Fibroblast of lung (primary cell): ENCODE measurements at regions not wholly inside any gene's neighbourhood (a gene's known extent, or its start where the extent isn't known, plus 50 kb on each side); places are given as distances from the start of the nearest gene placed in this dataset.

Source experiments
- DNase-seq, 2 donors: peaks; one replicate each; pipeline versions ENCODE4 v3.0.0 to v3.0.0-alpha.2; 2010; ENCODE audit warnings: low read depth in 2 of 2
- H2AFZ ChIP-seq: 2 replicates; pipeline ENCODE4 v1.5.1; 2012; ENCODE audit warnings: low read length, control low read depth, inconsistent platforms
- H3K27ac ChIP-seq: 2 replicates; pipeline ENCODE4 v1.5.1; 2011; ENCODE audit warnings: low read length, control low read depth; ENCODE audit not compliant: insufficient read depth
- H3K27me3 ChIP-seq: 2 replicates; pipeline ENCODE4 v1.5.1; 2011; ENCODE audit warnings: mild to moderate bottlenecking, low read length; ENCODE audit not compliant: control insufficient read depth, insufficient read depth
- H3K36me3 ChIP-seq: 2 replicates; pipeline ENCODE4 v1.5.1; 2011; ENCODE audit warnings: low read length; ENCODE audit not compliant: control insufficient read depth, insufficient read depth
- H3K4me1 ChIP-seq: 2 replicates; pipeline ENCODE4 v1.5.1; 2011; ENCODE audit warnings: low read length; ENCODE audit not compliant: control insufficient read depth, insufficient read depth; ENCODE audit errors: extremely low read depth
- H3K4me2 ChIP-seq: 2 replicates; pipeline ENCODE4 v1.5.1; 2011; ENCODE audit warnings: low read length, control low read depth; ENCODE audit not compliant: insufficient read depth; ENCODE audit errors: extremely low read depth
- H3K4me3 ChIP-seq, 4 experiments: fragments of 200-600 bp in 1 of 4; sonication (generic) in 1 of 4; replicated peaks in 1 of 4; 2 replicates each; pipeline ENCODE4 v1.5.1; 2011 to 2016; ENCODE audit warnings: low read length in 4 of 4, low read depth in 3 of 4, mild to moderate bottlenecking in 3 of 4, control low read depth in 2 of 4, inconsistent platforms in 1 of 4, mixed read lengths in 1 of 4; ENCODE audit not compliant: insufficient read depth in 1 of 4; ENCODE audit errors: control extremely low read depth in 1 of 4
- H3K79me2 ChIP-seq: 2 replicates; pipeline ENCODE4 v1.5.1; 2012; ENCODE audit warnings: mild to moderate bottlenecking, low read length, inconsistent platforms; ENCODE audit not compliant: control insufficient read depth, insufficient read depth
- H3K9ac ChIP-seq: 2 replicates; pipeline ENCODE4 v1.5.1; 2011; ENCODE audit warnings: mild to moderate bottlenecking, low read length, control low read depth; ENCODE audit not compliant: insufficient read depth
- H3K9me3 ChIP-seq: 2 replicates; pipeline ENCODE4 v1.5.1; 2012; ENCODE audit warnings: low read depth, low read length; ENCODE audit not compliant: control insufficient read depth, insufficient read depth
- H4K20me1 ChIP-seq: 2 replicates; pipeline ENCODE4 v1.5.1; 2011; ENCODE audit warnings: low read length; ENCODE audit not compliant: control insufficient read depth, insufficient read depth; ENCODE audit errors: extremely low read depth
- EZH2 ChIP-seq: IDR thresholded peaks from 2 replicates; pipeline ENCODE4 v1.5.1; 2012; ENCODE audit warnings: low read length, control low read depth, mild to moderate bottlenecking; ENCODE audit errors: missing control alignments
- TF ChIP-seq, protein P1 (sequence below), 2 donors: IDR thresholded peaks in 1 of 2; conservative IDR thresholded peaks in 1 of 2; 1 replicate in 1 of 2; 2 replicates in 1 of 2; pipeline ENCODE4 v1.5.1; 2011 to 2012; ENCODE audit warnings: low read length in 2 of 2, control low read depth in 1 of 2, inconsistent platforms in 1 of 2, low read depth in 1 of 2, mild to moderate bottlenecking in 1 of 2

DNA sequence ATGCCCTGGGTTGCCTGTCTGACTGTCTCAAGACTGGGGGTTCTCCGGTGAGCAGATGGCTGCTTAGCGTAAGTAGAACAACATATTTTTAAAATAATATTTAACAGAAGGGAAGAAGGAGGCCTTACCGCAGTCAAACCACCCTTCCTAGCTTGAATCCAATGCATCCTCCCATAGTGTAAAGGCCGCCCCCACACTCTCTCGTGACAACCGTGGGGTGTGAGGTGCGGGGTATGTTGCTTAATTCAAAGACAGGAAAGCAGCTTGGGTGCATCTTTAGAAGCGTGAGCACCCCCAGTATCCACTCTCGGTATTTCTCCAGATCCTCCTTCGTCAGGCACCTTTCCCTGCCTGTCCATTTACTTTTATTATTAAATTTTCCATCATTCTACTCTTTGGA, 501.2 kb upstream of the CDH4 start:
- Histone ChIP-seq H4K20me1 (no peaks in the 10 kb centered on the region), H3K4me2 (no peak overlapping the region), H3K27ac (no peak overlapping the region), H3K4me1 (no peaks in the 10 kb centered on the region), H3K79me2 (no peaks in the 10 kb centered on the region), H2AFZ (no peak overlapping the region), H3K27me3 (no peaks in the 10 kb centered on the region), H3K36me3 (no peaks in the 10 kb centered on the region), H3K9me3 (no peaks in the 10 kb centered on the region), H3K4me3 (no peak overlapping the region), H3K9ac (no peak overlapping the region)
- DNase-seq: no peak
- no peak for TF ChIP-seq EZH2
- TF ChIP-seq, protein P1, sequence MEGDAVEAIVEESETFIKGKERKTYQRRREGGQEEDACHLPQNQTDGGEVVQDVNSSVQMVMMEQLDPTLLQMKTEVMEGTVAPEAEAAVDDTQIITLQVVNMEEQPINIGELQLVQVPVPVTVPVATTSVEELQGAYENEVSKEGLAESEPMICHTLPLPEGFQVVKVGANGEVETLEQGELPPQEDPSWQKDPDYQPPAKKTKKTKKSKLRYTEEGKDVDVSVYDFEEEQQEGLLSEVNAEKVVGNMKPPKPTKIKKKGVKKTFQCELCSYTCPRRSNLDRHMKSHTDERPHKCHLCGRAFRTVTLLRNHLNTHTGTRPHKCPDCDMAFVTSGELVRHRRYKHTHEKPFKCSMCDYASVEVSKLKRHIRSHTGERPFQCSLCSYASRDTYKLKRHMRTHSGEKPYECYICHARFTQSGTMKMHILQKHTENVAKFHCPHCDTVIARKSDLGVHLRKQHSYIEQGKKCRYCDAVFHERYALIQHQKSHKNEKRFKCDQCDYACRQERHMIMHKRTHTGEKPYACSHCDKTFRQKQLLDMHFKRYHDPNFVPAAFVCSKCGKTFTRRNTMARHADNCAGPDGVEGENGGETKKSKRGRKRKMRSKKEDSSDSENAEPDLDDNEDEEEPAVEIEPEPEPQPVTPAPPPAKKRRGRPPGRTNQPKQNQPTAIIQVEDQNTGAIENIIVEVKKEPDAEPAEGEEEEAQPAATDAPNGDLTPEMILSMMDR (conservative IDR thresholded peaks at IDR 0.05 in 1 of 2, IDR thresholded peaks at IDR 0.05 in 1 of 2; ENCODE audit: low read depth in 1 of 2, low read length in 2 of 2): no peak

DNA sequence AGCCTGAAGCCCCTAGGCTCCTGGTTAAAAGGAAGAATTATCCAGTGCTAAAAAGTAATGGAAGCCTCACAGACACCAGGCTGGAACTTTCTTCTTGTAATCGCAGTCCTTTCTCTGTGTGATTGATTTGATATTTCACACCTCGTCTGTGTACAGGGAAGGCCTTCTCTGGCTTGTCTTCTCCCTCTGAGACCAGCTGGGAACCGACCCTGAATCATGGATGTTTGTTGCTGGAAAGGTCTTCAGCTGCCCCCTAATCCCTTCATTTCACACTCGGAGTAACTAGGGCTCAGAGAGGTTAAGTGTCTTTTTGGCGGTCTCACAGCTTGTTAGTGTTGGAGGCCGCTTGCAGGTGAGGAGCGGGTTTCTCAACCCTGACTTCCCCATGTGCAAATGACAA, 500.2 kb upstream of the CDH4 start:
- no peak overlapping the region for H3K9ac ChIP-seq
- no peaks in the 10 kb centered on the region for H4K20me1 ChIP-seq
- H3K36me3 ChIP-seq: no peaks in the 10 kb centered on the region
- no peaks in the 10 kb centered on the region for H3K4me1 ChIP-seq
- H3K4me2 ChIP-seq: no peak overlapping the region
- H3K79me2 ChIP-seq: no peaks in the 10 kb centered on the region
- TF ChIP-seq, protein P1 (conservative IDR thresholded peaks at IDR 0.05 in 1 of 2, IDR thresholded peaks at IDR 0.05 in 1 of 2; ENCODE audit: low read depth in 1 of 2, low read length in 2 of 2): no peak
- TF ChIP-seq EZH2: no peak
- H3K4me3 ChIP-seq: no peak overlapping the region
- H3K9me3 ChIP-seq: no peaks in the 10 kb centered on the region
- no peaks in the 10 kb centered on the region for H3K27me3 ChIP-seq
- no peak overlapping the region for H3K27ac ChIP-seq
- H2AFZ ChIP-seq: no peak overlapping the region
- no peak for DNase-seq

DNA sequence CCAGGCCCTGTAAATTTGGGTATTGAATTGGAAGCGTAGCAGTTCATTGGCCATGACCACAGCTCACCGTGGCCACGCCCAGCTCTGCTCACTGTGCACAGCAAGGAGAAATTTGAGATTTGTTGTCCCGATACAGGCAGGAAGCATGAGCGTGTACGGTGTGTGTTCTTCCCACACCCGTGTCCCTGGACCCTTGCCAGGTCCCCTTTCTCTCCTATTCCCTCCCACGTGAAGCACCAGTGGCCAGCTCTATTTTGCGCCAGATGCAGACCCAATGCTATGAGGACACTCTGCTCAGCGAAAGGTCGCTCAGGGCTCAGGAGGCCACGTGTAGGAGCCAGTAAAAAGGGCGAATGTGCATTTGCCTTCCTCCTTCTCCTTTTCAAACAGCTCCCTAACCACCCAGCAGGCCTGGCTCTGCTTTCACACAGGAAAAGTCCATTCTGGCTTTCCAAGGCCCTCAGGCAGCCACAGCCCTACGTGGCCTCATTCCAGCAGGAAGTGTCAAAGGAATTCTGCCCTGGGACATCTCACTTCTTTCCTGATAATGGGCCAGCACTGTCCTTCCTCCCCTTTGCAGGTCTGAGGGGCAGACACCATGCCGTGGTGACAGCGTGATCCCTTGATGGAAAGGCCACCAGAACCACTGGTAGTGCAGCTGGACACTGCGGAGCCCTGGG, 499.2 kb upstream of the CDH4 start:
- H3K27me3 ChIP-seq: no peaks in the 10 kb centered on the region
- no peak for TF ChIP-seq EZH2
- TF ChIP-seq, protein P1 (conservative IDR thresholded peaks at IDR 0.05 in 1 of 2, IDR thresholded peaks at IDR 0.05 in 1 of 2; ENCODE audit: low read depth in 1 of 2, low read length in 2 of 2): no peak
- no peak overlapping the region for H2AFZ ChIP-seq
- H3K9me3 ChIP-seq: no peaks in the 10 kb centered on the region
- H3K36me3 ChIP-seq: no peaks in the 10 kb centered on the region
- no peak overlapping the region for H3K27ac ChIP-seq
- H4K20me1 ChIP-seq: no peaks in the 10 kb centered on the region
- H3K9ac ChIP-seq: no peak overlapping the region
- no peak overlapping the region for H3K4me2 ChIP-seq
- no peaks in the 10 kb centered on the region for H3K4me1 ChIP-seq
- no peak for DNase-seq
- no peaks in the 10 kb centered on the region for H3K79me2 ChIP-seq
- no peak overlapping the region for H3K4me3 ChIP-seq
